CD14-positive monocyte (primary cell): ENCODE measurements at regions not wholly inside any gene's neighbourhood (a gene's known extent, or its start where the extent isn't known, plus 50 kb on each side); places are given as distances from the start of the nearest gene placed in this dataset.

Source experiments
- DNase-seq, 3 donors: peaks; one replicate each; pipeline ENCODE4 v3.0.0-alpha.2; 2011 to 2022
- H2AFZ ChIP-seq: 2 replicates; pipeline ENCODE4 v1.6.0; 2012; ENCODE audit warnings: mild to moderate bottlenecking, low read depth, low read length, inconsistent platforms; ENCODE audit not compliant: insufficient read depth, poor library complexity, severe bottlenecking
- H3K27ac ChIP-seq, 2 donors: 1 replicate in 1 of 2; 2 replicates in 1 of 2; pipeline ENCODE4 v1.5.1; 2012 to 2013; ENCODE audit warnings: low read length in 2 of 2, control low read depth in 1 of 2, inconsistent platforms in 1 of 2, low read depth in 1 of 2, mild to moderate bottlenecking in 1 of 2
- H3K27me3 ChIP-seq, 2 donors: one replicate each; pipeline versions ENCODE4 v1.6.0 to v1.6.1; 2011 to 2013; ENCODE audit warnings: low read length in 2 of 2; ENCODE audit not compliant: control insufficient read depth in 2 of 2, insufficient read depth in 2 of 2
- H3K36me3 ChIP-seq, 2 donors: replicated peaks in 1 of 2; 1 replicate in 1 of 2; 2 replicates in 1 of 2; pipeline versions ENCODE4 v1.5.1 to v1.6.1; 2012 to 2013; ENCODE audit warnings: low read length in 2 of 2, control low read depth in 1 of 2, inconsistent platforms in 1 of 2, mild to moderate bottlenecking in 1 of 2; ENCODE audit not compliant: insufficient read depth in 2 of 2, control insufficient read depth in 1 of 2
- H3K4me1 ChIP-seq, 2 donors: 1 replicate in 1 of 2; 2 replicates in 1 of 2; pipeline versions ENCODE4 v1.5.1 to v1.6.1; 2012 to 2013; ENCODE audit warnings: low read length in 2 of 2, control low read depth in 1 of 2, inconsistent platforms in 1 of 2, mild to moderate bottlenecking in 1 of 2, moderate library complexity in 1 of 2; ENCODE audit not compliant: insufficient read depth in 2 of 2, control insufficient read depth in 1 of 2
- H3K4me2 ChIP-seq: replicated peaks from 2 replicates; pipeline ENCODE3; 2012; ENCODE audit warnings: low read length, moderate library complexity, mild to moderate bottlenecking; ENCODE audit not compliant: poor library complexity, severe bottlenecking; ENCODE audit errors: extremely low read depth
- H3K4me3 ChIP-seq, 3 experiments: fragments of 200-600 bp in 1 of 3; sonication (generic) in 1 of 3; replicated peaks in 1 of 3; 1 replicate in 2 of 3; 2 replicates in 1 of 3; pipeline ENCODE4 v1.5.1; 2011 to 2013; ENCODE audit warnings: low read length in 3 of 3, mild to moderate bottlenecking in 3 of 3, control low read depth in 2 of 3, low read depth in 2 of 3, inconsistent platforms in 1 of 3, moderate library complexity in 1 of 3
- H3K79me2 ChIP-seq: 2 replicates; pipeline ENCODE4 v1.6.0; 2012; ENCODE audit warnings: mild to moderate bottlenecking, control low read depth, inconsistent platforms, low read length, moderate library complexity; ENCODE audit not compliant: insufficient read depth
- H3K9ac ChIP-seq: 2 replicates; pipeline ENCODE4 v1.6.0; 2017; ENCODE audit warnings: low read length, mild to moderate bottlenecking; ENCODE audit not compliant: insufficient read depth, poor library complexity, severe bottlenecking
- H3K9me3 ChIP-seq, 2 donors: replicated peaks in 1 of 2; 1 replicate in 1 of 2; 2 replicates in 1 of 2; pipeline versions ENCODE4 v1.5.1 to v1.6.1; 2012 to 2013; ENCODE audit warnings: low read length in 2 of 2, control low read depth in 1 of 2; ENCODE audit not compliant: control insufficient read depth in 1 of 2, insufficient read depth in 1 of 2
- H4K20me1 ChIP-seq: 2 replicates; pipeline ENCODE4 v1.6.0; 2012; ENCODE audit warnings: mild to moderate bottlenecking, low read length, control low read depth, moderate library complexity; ENCODE audit not compliant: insufficient read depth
- H3K27ac Mint-ChIP-seq, 7 donors: one replicate each; pipeline ENCODE4 v1.8.0; 2020; ENCODE audit warnings: mild to moderate bottlenecking in 7 of 7, mixed read lengths in 7 of 7, moderate library complexity in 6 of 7, inconsistent platforms in 2 of 7
- H3K27me3 Mint-ChIP-seq, 3 donors: one replicate each; pipeline ENCODE4 v1.8.0; 2021 to 2022; ENCODE audit warnings: low read depth in 3 of 3, mild to moderate bottlenecking in 3 of 3, mixed read lengths in 3 of 3, moderate library complexity in 3 of 3, inconsistent platforms in 1 of 3
- H3K36me3 Mint-ChIP-seq, 2 donors: one replicate each; pipeline ENCODE4 v1.8.0; 2020; ENCODE audit warnings: mixed read lengths in 2 of 2, inconsistent platforms in 1 of 2, mild to moderate bottlenecking in 1 of 2
- H3K4me1 Mint-ChIP-seq: one replicate; pipeline ENCODE4 v1.8.0; 2020; ENCODE audit warnings: mild to moderate bottlenecking, mixed read lengths
- H3K4me3 Mint-ChIP-seq, 2 donors: one replicate each; pipeline ENCODE4 v1.8.0; 2020; ENCODE audit warnings: mild to moderate bottlenecking in 2 of 2, mixed read lengths in 2 of 2, moderate library complexity in 1 of 2
- H3K9me3 Mint-ChIP-seq, 7 donors: one replicate each; pipeline ENCODE4 v1.8.0; 2020 to 2022; ENCODE audit warnings: mixed read lengths in 7 of 7, mild to moderate bottlenecking in 6 of 7, moderate library complexity in 6 of 7, inconsistent platforms in 2 of 7
- WGBS: methylation state at CpG from one replicate; pipeline ENCODE4 v1.1.5; 2013; ENCODE audit warnings: missing lambda C conversion rate; ENCODE audit not compliant: insufficient coverage; 5-methylcytosine and 5-hydroxymethylcytosine counted together
- intact Hi-C, 2 donors: fragments of 100-400 bp; cut with micrococcal nuclease; formaldehyde crosslinking; loops; one replicate each; pipeline versions ENCODE4 v1.15.0 to v1.15.1; 2023
- TF ChIP-seq, protein P1 (sequence below): fragments of 200-600 bp; IDR thresholded peaks from one replicate; pipeline ENCODE4 v1.8.0; 2022; ENCODE audit warnings: antibody characterized with exemption, mild to moderate bottlenecking

DNA sequence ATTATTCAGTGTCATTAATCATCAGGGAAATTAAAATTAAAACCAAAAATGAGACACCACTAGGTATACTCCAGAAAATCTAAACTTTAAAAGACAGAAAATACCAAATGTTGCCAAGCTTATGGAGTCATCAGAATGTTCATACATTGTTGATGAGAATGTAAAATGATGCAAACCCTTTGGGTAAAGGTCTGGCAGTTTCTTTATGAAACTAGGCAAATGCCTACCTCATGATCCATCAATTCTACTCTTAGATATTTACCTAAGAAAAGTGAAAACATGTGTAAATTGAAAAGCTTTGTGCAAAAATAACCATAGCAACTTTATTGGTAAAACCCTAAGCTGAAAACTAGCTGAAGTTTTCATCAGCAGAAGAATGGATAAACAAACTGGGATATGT, 329.5 kb upstream of the MEOX2 start:
- Mint-ChIP-seq H3K36me3 (no peaks in the 10 kb centered on the region), H3K27ac (no peak overlapping the region), H3K9me3 (peaks cover 2 to 9% (median 7%) of the 10 kb centered on the region in 7 donors), H3K27me3 (peaks cover 0 to 1% (median 0%) of the 10 kb centered on the region in 3 donors), H3K4me3 (no peak overlapping the region), H3K4me1 (no peaks in the 10 kb centered on the region)
- no peak overlapping the region for H3K4me2 ChIP-seq
- TF ChIP-seq, protein P1, sequence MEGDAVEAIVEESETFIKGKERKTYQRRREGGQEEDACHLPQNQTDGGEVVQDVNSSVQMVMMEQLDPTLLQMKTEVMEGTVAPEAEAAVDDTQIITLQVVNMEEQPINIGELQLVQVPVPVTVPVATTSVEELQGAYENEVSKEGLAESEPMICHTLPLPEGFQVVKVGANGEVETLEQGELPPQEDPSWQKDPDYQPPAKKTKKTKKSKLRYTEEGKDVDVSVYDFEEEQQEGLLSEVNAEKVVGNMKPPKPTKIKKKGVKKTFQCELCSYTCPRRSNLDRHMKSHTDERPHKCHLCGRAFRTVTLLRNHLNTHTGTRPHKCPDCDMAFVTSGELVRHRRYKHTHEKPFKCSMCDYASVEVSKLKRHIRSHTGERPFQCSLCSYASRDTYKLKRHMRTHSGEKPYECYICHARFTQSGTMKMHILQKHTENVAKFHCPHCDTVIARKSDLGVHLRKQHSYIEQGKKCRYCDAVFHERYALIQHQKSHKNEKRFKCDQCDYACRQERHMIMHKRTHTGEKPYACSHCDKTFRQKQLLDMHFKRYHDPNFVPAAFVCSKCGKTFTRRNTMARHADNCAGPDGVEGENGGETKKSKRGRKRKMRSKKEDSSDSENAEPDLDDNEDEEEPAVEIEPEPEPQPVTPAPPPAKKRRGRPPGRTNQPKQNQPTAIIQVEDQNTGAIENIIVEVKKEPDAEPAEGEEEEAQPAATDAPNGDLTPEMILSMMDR, result no peak
- no peaks in the 10 kb centered on the region for H3K9me3 ChIP-seq
- H3K27ac ChIP-seq, result no peak overlapping the region
- H3K4me3 ChIP-seq, result no peak overlapping the region
- no peaks in the 10 kb centered on the region for H3K79me2 ChIP-seq
- DNase-seq, result no peak
- H4K20me1 ChIP-seq, result no peaks in the 10 kb centered on the region
- intact Hi-C loops, result no loop called here
- no peak overlapping the region for H3K9ac ChIP-seq
- H3K4me1 ChIP-seq, result no peaks in the 10 kb centered on the region
- H3K27me3 ChIP-seq, result no peaks in the 10 kb centered on the region
- no peaks in the 10 kb centered on the region for H3K36me3 ChIP-seq
- no peak overlapping the region for H2AFZ ChIP-seq

DNA sequence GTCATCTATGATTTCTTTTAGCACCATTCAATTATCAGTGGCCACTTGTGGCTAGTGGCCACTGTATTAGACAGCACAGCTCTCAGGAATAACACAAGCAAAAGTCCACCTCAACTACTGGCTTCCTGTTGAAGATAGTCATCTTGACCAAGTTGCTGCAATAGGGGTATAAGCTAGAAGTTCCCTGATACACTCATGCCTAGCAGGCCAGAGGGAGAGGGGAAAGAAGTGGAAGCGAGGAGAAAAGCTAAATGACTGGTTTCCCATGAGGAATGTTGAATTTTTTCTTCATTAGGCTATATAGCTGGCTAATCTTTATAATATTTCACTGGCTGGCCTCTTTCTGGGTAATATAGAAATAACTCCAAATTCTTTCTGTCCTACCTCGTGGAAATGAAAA, 327.5 kb upstream of the MEOX2 start:
- Histone ChIP-seq H3K79me2 (no peaks in the 10 kb centered on the region), H3K4me1 (no peaks in the 10 kb centered on the region), H3K27ac (no peak overlapping the region), H3K4me3 (no peak overlapping the region), H2AFZ (no peak overlapping the region), H3K9me3 (no peaks in the 10 kb centered on the region), H3K36me3 (no peaks in the 10 kb centered on the region), H4K20me1 (no peaks in the 10 kb centered on the region), H3K4me2 (no peak overlapping the region), H3K9ac (no peak overlapping the region), H3K27me3 (no peaks in the 10 kb centered on the region)
- intact Hi-C loops, result no loop called here
- Mint-ChIP-seq H3K27ac (no peak overlapping the region), H3K9me3 (peaks cover 0 to 9% (median 5%) of the 10 kb centered on the region in 7 donors), H3K27me3 (no peaks in the 10 kb centered on the region), H3K4me3 (no peak overlapping the region), H3K4me1 (no peaks in the 10 kb centered on the region), H3K36me3 (no peaks in the 10 kb centered on the region)
- WGBS, result no CpG with 5 or more reads among the region's 2 CpGs
- no peak for DNase-seq
- TF ChIP-seq, protein P1, result no peak
